Panc1 (cell line): ENCODE measurements at regions not wholly inside any gene's neighbourhood (a gene's known extent, or its start where the extent isn't known, plus 50 kb on each side); places are given as distances from the start of the nearest gene placed in this dataset.

Experiments used
- ATAC-seq: fragments of 200-7000 bp; cut with Tn5 transposase; 2 replicates; pipeline ENCODE4 v1.9.1; 2020; ENCODE audit warnings: mild to moderate bottlenecking, moderate library complexity
- BruUV-seq: library from RNA; stranded (reverse); fragments of 400-500 nt; replicated peaks from 2 replicates; lab custom pipeline; 2021; lab: Mats Ljungman, UMichigan
- CTCF ChIA-PET: fragments of 300-600 bp; sonication (Branson Sonifier 250); formaldehyde crosslinking; loops from one replicate; lab custom pipeline; 2022; ENCODE audit warnings: antibody characterized with exemption; lab: Charles Lee
- POLR2A ChIA-PET: fragments of 300-600 bp; sonication (Branson Sonifier 250); formaldehyde crosslinking; loops from one replicate; lab custom pipeline; 2022; ENCODE audit warnings: antibody characterized with exemption; lab: Charles Lee
- DNase-seq: peaks from one replicate; pipeline ENCODE4 v3.0.0-alpha.2; 2010; ENCODE audit warnings: low read depth, low spot score
- H3K27ac ChIP-seq: 2 replicates; pipeline ENCODE4 v1.5.1; 2011; ENCODE audit warnings: mild to moderate bottlenecking, low read length, inconsistent platforms
- H3K27me3 ChIP-seq: fragments of 200-500 bp; sonication (Bioruptor generic); 2 replicates; pipeline ENCODE4 v1.6.0; 2014; ENCODE audit warnings: low read length, inconsistent platforms; ENCODE audit not compliant: control insufficient read depth, insufficient read depth
- H3K36me3 ChIP-seq: fragments of 200-500 bp; sonication (Bioruptor generic); 2 replicates; pipeline ENCODE4 v1.5.1; 2014; ENCODE audit warnings: inconsistent platforms, mild to moderate bottlenecking, low read length, moderate library complexity; ENCODE audit not compliant: control insufficient read depth, insufficient read depth
- H3K4me1 ChIP-seq: 2 replicates; pipeline ENCODE4 v1.5.1; 2011; ENCODE audit warnings: inconsistent platforms, mild to moderate bottlenecking, low read length, moderate library complexity; ENCODE audit not compliant: control insufficient read depth, insufficient read depth
- H3K4me3 ChIP-seq, 2 experiments: 2 replicates each; pipeline ENCODE4 v1.5.1; 2011 to 2012; ENCODE audit warnings: low read depth in 2 of 2, low read length in 2 of 2, mild to moderate bottlenecking in 2 of 2, inconsistent platforms in 1 of 2, moderate library complexity in 1 of 2
- H3K9me3 ChIP-seq: fragments of 200-500 bp; sonication (Bioruptor generic); 2 replicates; pipeline ENCODE4 v1.5.1; 2014; ENCODE audit warnings: low read depth, mild to moderate bottlenecking, inconsistent platforms, low read length, moderate library complexity; ENCODE audit not compliant: control insufficient read depth, insufficient read depth
- POLR2AphosphoS5 ChIP-seq: IDR thresholded peaks from 2 replicates; pipeline ENCODE4 v1.6.1; 2012; ENCODE audit warnings: mild to moderate bottlenecking, low read depth, low read length, moderate library complexity
- SIN3A ChIP-seq: IDR thresholded peaks from 2 replicates; pipeline ENCODE4 v1.6.1; 2012; ENCODE audit warnings: low read depth, mild to moderate bottlenecking, low read length, moderate library complexity, borderline replicate concordance; ENCODE audit not compliant: insufficient read depth
- TCF7L2 ChIP-seq: IDR thresholded peaks from 2 replicates; pipeline ENCODE4 v1.6.1; 2011; ENCODE audit warnings: mild to moderate bottlenecking, low read depth, low read length, inconsistent platforms
- in situ Hi-C: cut with HindIII; loops from 2 replicates; pipeline ENCODE4 v1.10.0; 2016; ENCODE audit warnings: low sequenced_read_pairs, low pct_unique_long_range_greater_than_20kb
- intact Hi-C: fragments of 100-400 bp; cut with micrococcal nuclease; formaldehyde crosslinking; loops from one replicate; pipeline ENCODE4 v1.10.0; 2022; ENCODE audit not compliant: unreplicated experiment
- TF ChIP-seq, protein P1 (sequence below): fragments of 450-650 bp; IDR thresholded peaks from 2 replicates; pipeline ENCODE4 v1.5.1; 2017; ENCODE audit warnings: mild to moderate bottlenecking
- TF ChIP-seq, protein P2 (sequence below), 2 experiments: IDR thresholded peaks; 2 replicates each; pipeline ENCODE4 v1.6.1; 2011 to 2012; ENCODE audit warnings: low read depth in 2 of 2, control low read depth in 1 of 2, low read length in 1 of 2, mild to moderate bottlenecking in 1 of 2, moderate library complexity in 1 of 2; ENCODE audit not compliant: insufficient read depth in 1 of 2

DNA sequence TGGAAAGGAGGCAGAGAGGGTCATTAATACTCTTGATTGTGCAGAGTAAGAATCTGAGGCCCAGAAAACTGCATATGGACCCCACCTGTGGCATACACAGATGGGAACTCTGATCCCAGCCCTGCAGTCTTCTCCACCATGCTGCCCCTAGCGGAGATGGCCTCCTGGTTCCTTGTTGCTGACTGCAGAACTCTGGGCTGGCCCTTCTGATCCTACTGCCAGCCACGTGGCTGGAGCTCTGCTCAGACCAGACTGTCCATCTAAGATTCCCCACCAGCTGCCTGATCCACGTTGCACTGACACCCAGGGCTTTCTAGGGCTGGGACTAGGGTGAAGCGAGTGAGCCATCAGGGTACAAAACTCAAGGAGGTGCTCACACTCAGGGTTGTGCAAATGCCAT lies 245.7 kb upstream of the NR4A3 start:
- TF ChIP-seq SIN3A (no peak), TCF7L2 (no peak), POLR2AphosphoS5 (no peak)
- TF ChIP-seq, protein P1, sequence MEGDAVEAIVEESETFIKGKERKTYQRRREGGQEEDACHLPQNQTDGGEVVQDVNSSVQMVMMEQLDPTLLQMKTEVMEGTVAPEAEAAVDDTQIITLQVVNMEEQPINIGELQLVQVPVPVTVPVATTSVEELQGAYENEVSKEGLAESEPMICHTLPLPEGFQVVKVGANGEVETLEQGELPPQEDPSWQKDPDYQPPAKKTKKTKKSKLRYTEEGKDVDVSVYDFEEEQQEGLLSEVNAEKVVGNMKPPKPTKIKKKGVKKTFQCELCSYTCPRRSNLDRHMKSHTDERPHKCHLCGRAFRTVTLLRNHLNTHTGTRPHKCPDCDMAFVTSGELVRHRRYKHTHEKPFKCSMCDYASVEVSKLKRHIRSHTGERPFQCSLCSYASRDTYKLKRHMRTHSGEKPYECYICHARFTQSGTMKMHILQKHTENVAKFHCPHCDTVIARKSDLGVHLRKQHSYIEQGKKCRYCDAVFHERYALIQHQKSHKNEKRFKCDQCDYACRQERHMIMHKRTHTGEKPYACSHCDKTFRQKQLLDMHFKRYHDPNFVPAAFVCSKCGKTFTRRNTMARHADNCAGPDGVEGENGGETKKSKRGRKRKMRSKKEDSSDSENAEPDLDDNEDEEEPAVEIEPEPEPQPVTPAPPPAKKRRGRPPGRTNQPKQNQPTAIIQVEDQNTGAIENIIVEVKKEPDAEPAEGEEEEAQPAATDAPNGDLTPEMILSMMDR = no peak
- TF ChIP-seq, protein P2, sequence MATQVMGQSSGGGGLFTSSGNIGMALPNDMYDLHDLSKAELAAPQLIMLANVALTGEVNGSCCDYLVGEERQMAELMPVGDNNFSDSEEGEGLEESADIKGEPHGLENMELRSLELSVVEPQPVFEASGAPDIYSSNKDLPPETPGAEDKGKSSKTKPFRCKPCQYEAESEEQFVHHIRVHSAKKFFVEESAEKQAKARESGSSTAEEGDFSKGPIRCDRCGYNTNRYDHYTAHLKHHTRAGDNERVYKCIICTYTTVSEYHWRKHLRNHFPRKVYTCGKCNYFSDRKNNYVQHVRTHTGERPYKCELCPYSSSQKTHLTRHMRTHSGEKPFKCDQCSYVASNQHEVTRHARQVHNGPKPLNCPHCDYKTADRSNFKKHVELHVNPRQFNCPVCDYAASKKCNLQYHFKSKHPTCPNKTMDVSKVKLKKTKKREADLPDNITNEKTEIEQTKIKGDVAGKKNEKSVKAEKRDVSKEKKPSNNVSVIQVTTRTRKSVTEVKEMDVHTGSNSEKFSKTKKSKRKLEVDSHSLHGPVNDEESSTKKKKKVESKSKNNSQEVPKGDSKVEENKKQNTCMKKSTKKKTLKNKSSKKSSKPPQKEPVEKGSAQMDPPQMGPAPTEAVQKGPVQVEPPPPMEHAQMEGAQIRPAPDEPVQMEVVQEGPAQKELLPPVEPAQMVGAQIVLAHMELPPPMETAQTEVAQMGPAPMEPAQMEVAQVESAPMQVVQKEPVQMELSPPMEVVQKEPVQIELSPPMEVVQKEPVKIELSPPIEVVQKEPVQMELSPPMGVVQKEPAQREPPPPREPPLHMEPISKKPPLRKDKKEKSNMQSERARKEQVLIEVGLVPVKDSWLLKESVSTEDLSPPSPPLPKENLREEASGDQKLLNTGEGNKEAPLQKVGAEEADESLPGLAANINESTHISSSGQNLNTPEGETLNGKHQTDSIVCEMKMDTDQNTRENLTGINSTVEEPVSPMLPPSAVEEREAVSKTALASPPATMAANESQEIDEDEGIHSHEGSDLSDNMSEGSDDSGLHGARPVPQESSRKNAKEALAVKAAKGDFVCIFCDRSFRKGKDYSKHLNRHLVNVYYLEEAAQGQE (IDR thresholded peaks at IDR 0.05; ENCODE audit: insufficient read depth in 1 of 2, low read depth in 2 of 2, low read length in 1 of 2) = no peak
- intact Hi-C loops = no loop called here
- Histone ChIP-seq H3K36me3 (no peaks in the 10 kb centered on the region), H3K27me3 (no peaks in the 10 kb centered on the region), H3K4me3 (no peak overlapping the region), H3K4me1 (no peaks in the 10 kb centered on the region), H3K9me3 (no peaks in the 10 kb centered on the region), H3K27ac (no peak overlapping the region)
- in situ Hi-C loops = no loop called here
- BruUV-seq = no TSS peak
- POLR2A ChIA-PET = no interaction called here
- DNase-seq (no peak), ATAC-seq (no peak)
- CTCF ChIA-PET = no interaction called here

DNA sequence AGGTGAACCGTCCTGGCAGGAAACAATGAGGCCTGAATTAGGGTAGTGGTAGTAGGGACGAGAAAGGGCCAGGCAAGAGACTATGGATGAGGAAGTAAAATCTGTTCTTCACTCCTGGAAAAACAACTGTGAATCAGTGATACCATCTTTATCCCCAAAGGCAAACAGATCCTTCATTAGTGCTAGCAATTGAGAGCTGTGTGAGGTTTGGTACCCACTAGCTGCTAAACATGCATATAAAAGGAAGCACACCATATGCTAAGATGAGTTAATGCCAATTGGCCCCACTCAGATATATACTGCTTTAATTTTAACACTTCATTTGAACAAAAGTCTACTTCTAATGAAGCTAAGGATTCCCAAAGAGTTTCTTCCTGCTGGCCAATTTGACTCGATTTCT lies 244.8 kb upstream of the NR4A3 start:
- no peaks in the 10 kb centered on the region for H3K4me1 ChIP-seq
- no peaks in the 10 kb centered on the region for H3K36me3 ChIP-seq
- intact Hi-C loops = no loop called here
- TF ChIP-seq, protein P1 = no peak
- no peak for TF ChIP-seq SIN3A
- TF ChIP-seq, protein P2 (IDR thresholded peaks at IDR 0.05; ENCODE audit: insufficient read depth in 1 of 2, low read depth in 2 of 2, low read length in 1 of 2) = no peak
- TF ChIP-seq TCF7L2 = no peak
- TF ChIP-seq POLR2AphosphoS5 = no peak
- no peak overlapping the region for H3K27ac ChIP-seq
- no peaks in the 10 kb centered on the region for H3K27me3 ChIP-seq
- CTCF ChIA-PET = no interaction called here
- DNase-seq (no peak), ATAC-seq (no peak)
- H3K4me3 ChIP-seq = no peak overlapping the region
- POLR2A ChIA-PET = no interaction called here
- BruUV-seq = no TSS peak
- in situ Hi-C loops = no loop called here
- H3K9me3 ChIP-seq = no peaks in the 10 kb centered on the region
